Type B pancreatic cell (in vitro differentiated cells): ENCODE measurements at regions not wholly inside any gene's neighbourhood (a gene's known extent, or its start where the extent isn't known, plus 50 kb on each side); places are given as distances from the start of the nearest gene placed in this dataset.
"Not testable (repeated sequence)": the region's sequence is repeated elsewhere in the genome, so short reads cannot be mapped to it uniquely, and the experiment has no call there.

ENCODE experiments used
- DNase-seq: peaks from one replicate; pipeline ENCODE4 v3.0.0; 2021; ENCODE audit warnings: mixed read lengths; ENCODE audit not compliant: unreplicated experiment; ENCODE audit errors: extremely low spot score
- H3K27ac Mint-ChIP-seq: 2 replicates; pipeline ENCODE4 v1.8.0; 2021; ENCODE audit warnings: mild to moderate bottlenecking, mixed read lengths
- H3K27me3 Mint-ChIP-seq: 2 replicates; pipeline ENCODE4 v1.8.0; 2021; ENCODE audit warnings: mixed read lengths
- H3K36me3 Mint-ChIP-seq: 2 replicates; pipeline ENCODE4 v1.8.0; 2021; ENCODE audit warnings: mixed read lengths
- H3K4me1 Mint-ChIP-seq: one replicate; pipeline ENCODE4 v1.8.0; 2021; ENCODE audit warnings: mixed read lengths; ENCODE audit not compliant: unreplicated experiment
- H3K4me3 Mint-ChIP-seq: 2 replicates; pipeline ENCODE4 v1.8.0; 2021; ENCODE audit warnings: mild to moderate bottlenecking, mixed read lengths
- H3K9me3 Mint-ChIP-seq: 2 replicates; pipeline ENCODE4 v1.8.0; 2021; ENCODE audit warnings: mixed read lengths
- CTCF ChIP-seq: fragments of 200-600 bp; sonication (generic); conservative IDR thresholded peaks from 2 replicates; pipeline ENCODE4 v1.5.0; 2021; ENCODE audit warnings: antibody characterized with exemption, mild to moderate bottlenecking

DNA sequence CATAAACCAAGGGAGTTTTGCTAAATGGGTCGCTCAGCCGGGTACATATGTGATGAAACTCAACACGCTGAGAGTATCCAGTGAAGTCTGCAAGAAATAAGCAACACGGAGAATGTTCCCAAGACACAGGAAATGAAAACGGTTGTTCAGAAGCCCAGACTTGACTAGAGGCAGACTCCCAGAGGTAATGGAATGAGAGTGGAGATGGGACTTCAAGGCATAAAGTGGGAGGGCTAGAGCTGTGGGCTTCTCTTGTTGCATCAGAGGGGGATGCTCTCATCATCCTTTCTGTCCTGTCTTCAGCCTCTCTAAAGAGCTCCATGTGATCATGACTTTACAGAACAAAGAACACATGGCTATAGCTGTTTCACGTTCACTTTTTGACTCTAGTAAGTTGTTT lies 88.3 kb downstream of the BAMBI start:
- Mint-ChIP-seq H3K27ac (no peak overlapping the region), H3K9me3 (no peaks in the 10 kb centered on the region), H3K4me1 (peaks cover 48% of the 10 kb centered on the region), H3K4me3 (no peak overlapping the region), H3K27me3 (no peaks in the 10 kb centered on the region), H3K36me3 (no peaks in the 10 kb centered on the region)
- no peak for DNase-seq
- TF ChIP-seq CTCF: no peak

DNA sequence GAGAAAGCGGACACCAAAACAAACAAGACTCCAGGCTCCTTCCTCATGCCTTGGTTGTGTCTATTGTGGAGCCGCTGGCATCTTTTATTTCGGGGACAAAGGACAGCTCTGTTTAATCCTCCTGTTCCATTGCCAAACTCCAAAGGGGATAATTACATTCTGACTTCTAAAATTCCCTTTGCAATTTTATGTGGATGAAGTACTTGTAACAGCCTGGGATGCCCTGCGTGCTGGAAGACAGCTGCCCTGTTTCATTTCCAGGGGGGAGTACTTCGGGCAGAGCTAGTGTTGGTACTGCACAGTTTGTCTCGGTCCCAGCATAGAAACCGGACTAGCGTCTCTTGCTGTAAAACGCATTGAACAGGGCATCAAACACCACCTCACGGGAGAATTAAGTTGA lies 90.9 kb downstream of the BAMBI start:
- no peak for DNase-seq
- Mint-ChIP-seq H3K27me3 (no peaks in the 10 kb centered on the region), H3K9me3 (no peaks in the 10 kb centered on the region), H3K36me3 (no peaks in the 10 kb centered on the region), H3K4me3 (no peak overlapping the region), H3K27ac (no peak overlapping the region), H3K4me1 (peaks cover 34% of the 10 kb centered on the region)
- no peak for TF ChIP-seq CTCF

DNA sequence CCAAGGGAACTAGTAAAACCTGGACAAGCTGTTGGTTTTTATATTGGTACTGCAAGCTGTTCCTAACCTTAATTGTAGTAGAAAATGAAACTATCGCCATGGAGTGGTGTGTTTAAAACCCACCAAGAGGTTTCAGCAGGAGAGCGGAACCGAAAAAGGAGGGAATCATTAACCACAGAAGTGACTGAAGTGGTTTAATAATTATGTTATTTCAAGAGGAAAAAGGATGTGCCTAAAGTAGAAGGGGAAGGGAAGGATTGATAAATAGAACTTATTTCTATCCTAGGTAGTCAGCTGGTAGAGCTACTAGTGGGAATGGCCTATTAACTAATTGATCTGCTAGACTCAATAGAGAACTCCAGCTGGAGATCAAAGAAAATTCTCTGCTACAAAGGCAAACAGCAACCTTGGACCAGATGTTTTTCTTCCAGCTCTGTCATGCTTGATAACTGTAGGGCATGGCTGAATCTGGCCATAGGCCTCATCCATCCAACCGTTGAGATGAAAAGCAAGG lies 91.8 kb downstream of the BAMBI start:
- no peak for DNase-seq
- no peaks in the 10 kb centered on the region for H3K27me3 Mint-ChIP-seq
- peak overlapping the region; percentile 61 for H3K27ac Mint-ChIP-seq
- no peak overlapping the region for H3K4me3 Mint-ChIP-seq
- no peaks in the 10 kb centered on the region for H3K36me3 Mint-ChIP-seq
- H3K9me3 Mint-ChIP-seq: no peaks in the 10 kb centered on the region
- no peak for TF ChIP-seq CTCF
- H3K4me1 Mint-ChIP-seq: peaks cover 25% of the 10 kb centered on the region

DNA sequence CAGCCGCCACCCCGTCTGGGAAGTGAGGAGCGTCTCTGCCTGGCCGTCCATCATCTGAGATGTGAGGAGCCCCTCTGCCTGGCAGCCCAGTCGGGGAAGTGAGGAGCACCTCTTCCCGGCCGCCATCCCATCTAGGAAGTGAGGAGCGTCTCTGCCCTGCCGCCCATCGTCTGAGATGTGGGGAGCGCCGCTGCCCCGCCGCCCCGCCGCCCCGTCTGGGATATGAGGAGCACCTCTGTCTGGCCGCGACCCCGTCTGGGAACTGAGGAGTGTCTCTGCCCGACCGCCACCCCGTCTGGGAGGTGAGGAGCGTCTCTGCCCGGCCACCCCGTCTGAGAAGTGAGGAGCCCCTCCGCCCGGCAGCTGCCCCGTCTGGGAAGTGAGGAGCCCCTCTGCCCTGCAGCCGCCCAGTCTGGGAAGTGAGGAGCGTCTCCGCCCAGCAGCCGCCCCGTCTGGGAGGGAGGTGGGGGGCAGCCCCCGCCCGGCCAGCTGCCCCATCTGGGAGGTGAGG lies 94.3 kb downstream of the BAMBI start:
- H3K4me1 Mint-ChIP-seq: peaks cover 13% of the 10 kb centered on the region
- not testable (repeated sequence) for H3K27me3 Mint-ChIP-seq, H3K9me3 Mint-ChIP-seq, H3K4me3 Mint-ChIP-seq, H3K36me3 Mint-ChIP-seq, DNase-seq, H3K27ac Mint-ChIP-seq

DNA sequence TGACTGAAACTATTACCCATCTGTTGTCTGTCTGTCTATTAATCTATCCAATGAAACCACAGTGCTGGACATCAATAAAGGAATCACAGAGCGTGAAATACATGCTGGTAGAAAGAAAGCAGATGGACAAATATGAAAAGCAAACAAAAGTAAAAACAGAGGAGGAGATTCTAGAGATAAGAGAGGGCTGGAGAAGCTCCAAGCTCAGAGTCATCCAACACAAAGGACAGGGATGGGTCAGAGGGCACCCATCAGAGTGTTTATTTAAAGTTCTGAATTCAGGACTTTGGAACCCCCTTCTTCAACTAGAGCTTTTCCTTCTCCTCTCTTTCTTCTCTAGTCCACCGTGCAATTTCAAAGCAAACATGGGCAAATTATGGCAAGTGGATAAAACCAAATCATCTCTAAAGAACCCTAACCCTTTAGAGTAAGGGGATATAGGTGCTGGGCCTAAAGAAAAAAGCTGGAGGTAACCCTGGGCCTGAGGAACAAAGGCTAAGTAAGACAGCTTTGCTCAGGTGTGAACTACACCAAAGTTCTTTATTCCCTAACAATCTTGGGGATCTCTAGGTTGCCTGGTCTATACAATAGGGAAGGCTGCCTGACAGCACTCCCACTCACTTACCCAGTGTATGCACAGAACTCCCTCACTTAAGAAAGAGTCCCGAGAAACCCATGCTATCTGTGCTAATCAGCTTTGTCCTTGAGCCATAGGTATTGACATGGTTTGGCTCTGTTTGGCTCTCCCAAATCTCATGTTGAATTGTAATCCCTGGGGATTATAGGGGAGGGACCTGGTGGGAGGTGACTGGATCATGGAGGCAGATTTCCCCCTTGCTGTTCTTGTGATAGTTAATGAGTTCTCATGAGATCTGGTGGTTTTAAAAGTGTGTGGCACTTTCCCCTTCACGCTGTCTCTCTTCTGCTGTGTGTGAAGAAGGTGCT lies 97.0 kb downstream of the BAMBI start:
- H3K36me3 Mint-ChIP-seq: no peaks in the 10 kb centered on the region
- peaks cover 3% of the 10 kb centered on the region for H3K27me3 Mint-ChIP-seq
- H3K4me1 Mint-ChIP-seq: peaks cover 3% of the 10 kb centered on the region
- peaks cover 4% of the 10 kb centered on the region for H3K9me3 Mint-ChIP-seq
- TF ChIP-seq CTCF: no peak
- no peak overlapping the region for H3K4me3 Mint-ChIP-seq
- no peak overlapping the region for H3K27ac Mint-ChIP-seq
- no peak for DNase-seq

GRCh38 chr10:28775773-28776172 lies 98.5 kb downstream of the BAMBI start:
- Mint-ChIP-seq H3K4me1 (no peaks in the 10 kb centered on the region), H3K9me3 (peaks cover 5% of the 10 kb centered on the region), H3K27ac (no peak overlapping the region), H3K36me3 (no peaks in the 10 kb centered on the region), H3K4me3 (no peak overlapping the region), H3K27me3 (peaks cover 3% of the 10 kb centered on the region)
- TF ChIP-seq CTCF: no peak
- DNase-seq: no peak
